NB4 (cell line): ENCODE measurements at regions not wholly inside any gene's neighbourhood (a gene's known extent, or its start where the extent isn't known, plus 50 kb on each side); places are given as distances from the start of the nearest gene placed in this dataset.
A peak's percentile ranks its signal among the peaks of the same experiment; 100 is the strongest.

ENCODE experiments used
- DNase-seq: peaks from one replicate; pipeline ENCODE4 v3.0.0; 2010; ENCODE audit warnings: low read depth
- H3K4me3 ChIP-seq: one replicate; pipeline ENCODE4 v1.5.1; 2011; ENCODE audit warnings: mild to moderate bottlenecking, low read depth, low read length, moderate library complexity
- MYC ChIP-seq: IDR thresholded peaks from 2 replicates; pipeline ENCODE4 v1.6.1; 2011; ENCODE audit warnings: low read depth, low read length
- POLR2A ChIP-seq: IDR thresholded peaks from 2 replicates; pipeline ENCODE4 v1.6.1; 2011; ENCODE audit warnings: mild to moderate bottlenecking; ENCODE audit not compliant: insufficient read length; ENCODE audit errors: extremely low read depth
- TF ChIP-seq, protein P1 (sequence below): IDR thresholded peaks from one replicate; pipeline ENCODE4 v1.5.1; 2012; ENCODE audit warnings: low read depth, low read length
- TF ChIP-seq, protein P2 (sequence below): IDR thresholded peaks from 2 replicates; pipeline ENCODE4 v1.6.1; 2011; ENCODE audit warnings: low read depth, low read length

DNA sequence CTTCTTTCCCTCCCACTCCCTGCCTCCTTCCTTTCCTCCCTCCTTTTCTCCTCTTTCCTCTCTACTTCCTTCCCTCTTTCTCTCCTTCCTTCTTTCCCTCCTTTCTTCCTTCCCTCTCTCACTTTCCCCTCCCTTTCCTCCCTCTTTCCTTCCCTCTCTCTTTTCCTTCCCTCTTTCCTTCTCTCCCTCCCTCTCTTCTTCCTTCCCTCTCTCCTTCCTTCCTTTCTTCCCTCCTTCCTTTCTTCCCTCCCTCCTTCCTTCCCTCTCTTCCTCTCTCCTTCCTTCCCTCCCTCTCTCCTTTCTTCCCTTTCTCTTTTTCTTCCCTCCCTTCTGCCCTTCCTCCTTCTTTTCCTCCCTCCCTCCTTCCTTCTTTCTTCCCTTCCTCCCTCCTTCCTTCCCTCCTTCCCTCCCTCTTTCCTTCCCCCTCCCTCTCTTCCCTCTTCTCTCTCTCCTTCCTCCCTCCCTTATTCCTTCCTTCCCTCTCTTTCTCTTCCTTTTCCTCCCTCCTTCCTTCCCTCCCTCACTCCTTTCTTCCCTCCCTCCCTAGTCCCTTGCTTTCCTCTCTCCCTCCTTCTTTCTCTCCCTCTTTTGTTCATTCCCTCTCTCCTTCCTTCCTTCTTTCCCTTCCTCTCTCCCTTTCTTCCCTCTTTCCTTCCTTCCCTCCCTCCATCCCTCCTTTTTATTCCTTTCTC is 443.9 kb downstream of the ZNF536 start:
- TF ChIP-seq, protein P1, sequence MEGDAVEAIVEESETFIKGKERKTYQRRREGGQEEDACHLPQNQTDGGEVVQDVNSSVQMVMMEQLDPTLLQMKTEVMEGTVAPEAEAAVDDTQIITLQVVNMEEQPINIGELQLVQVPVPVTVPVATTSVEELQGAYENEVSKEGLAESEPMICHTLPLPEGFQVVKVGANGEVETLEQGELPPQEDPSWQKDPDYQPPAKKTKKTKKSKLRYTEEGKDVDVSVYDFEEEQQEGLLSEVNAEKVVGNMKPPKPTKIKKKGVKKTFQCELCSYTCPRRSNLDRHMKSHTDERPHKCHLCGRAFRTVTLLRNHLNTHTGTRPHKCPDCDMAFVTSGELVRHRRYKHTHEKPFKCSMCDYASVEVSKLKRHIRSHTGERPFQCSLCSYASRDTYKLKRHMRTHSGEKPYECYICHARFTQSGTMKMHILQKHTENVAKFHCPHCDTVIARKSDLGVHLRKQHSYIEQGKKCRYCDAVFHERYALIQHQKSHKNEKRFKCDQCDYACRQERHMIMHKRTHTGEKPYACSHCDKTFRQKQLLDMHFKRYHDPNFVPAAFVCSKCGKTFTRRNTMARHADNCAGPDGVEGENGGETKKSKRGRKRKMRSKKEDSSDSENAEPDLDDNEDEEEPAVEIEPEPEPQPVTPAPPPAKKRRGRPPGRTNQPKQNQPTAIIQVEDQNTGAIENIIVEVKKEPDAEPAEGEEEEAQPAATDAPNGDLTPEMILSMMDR = no peak
- TF ChIP-seq, protein P2, sequence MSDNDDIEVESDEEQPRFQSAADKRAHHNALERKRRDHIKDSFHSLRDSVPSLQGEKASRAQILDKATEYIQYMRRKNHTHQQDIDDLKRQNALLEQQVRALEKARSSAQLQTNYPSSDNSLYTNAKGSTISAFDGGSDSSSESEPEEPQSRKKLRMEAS = no peak
- no peak for TF ChIP-seq POLR2A
- no peak for DNase-seq
- H3K4me3 ChIP-seq = no peak overlapping the region

DNA sequence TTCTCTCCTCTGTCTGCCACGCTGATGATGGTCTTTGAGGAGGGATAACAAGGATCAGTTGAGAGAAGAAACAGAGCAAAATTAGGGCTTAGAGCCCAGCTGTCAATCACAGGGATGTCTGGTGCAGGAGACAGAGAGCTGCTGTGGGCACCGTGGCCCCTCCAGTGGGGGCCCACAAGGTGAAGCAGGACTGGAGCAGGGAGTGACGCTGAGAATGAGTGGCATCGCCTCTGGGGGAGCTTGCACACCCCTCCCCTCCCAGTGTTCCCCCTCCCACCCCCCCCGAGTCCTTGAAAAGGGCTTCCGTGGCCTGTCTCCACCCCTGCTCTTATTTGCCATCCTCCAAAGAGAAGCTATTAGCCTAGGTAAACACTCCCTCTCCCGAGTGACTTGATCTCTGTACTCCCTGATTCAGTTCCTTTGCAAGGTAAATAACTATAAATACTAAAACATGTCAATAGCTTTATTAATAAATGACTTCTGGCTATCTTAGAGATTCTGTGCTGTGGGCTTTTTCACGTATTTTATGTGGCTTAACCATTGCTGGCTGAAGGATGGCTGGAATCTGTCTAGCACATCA is 440.0 kb downstream of the ZNF536 start:
- H3K4me3 ChIP-seq = no peak overlapping the region
- TF ChIP-seq MYC = no peak
- TF ChIP-seq, protein P1 = no peak
- no peak for DNase-seq

DNA sequence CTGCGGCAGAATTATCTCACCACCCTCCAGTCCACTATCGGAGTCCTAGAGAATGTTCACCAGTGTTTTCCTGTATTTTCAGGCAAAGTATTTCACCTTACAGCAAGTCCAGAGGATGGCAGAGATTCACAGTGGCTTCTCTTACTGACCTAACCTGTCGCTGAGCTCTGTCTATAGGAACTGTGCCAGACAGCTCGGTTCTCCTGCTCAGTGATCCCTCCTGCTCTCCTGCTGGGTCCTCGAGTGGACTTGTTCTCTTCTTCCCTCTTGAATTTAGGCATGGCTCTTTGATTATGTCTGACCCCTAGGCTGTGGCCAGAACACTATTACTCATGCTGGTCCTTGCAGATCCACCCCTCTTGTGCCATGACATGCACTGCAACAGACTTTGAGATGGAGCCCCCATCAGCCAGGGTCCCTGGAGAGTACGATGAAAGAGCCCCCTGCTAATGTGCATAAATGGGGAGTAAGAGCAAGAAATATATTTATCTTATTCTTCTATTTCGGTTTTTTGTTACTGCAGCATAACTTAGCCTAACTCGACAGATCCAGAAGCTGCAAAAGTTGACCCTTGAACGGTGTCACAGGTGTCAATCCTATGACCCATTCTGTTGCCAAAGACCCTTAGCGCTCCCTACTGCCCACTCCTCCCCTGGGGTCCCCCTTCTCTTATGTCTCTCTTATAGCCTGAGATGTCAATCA is 439.4 kb downstream of the ZNF536 start:
- no peak overlapping the region for H3K4me3 ChIP-seq
- TF ChIP-seq MYC = no peak
- no peak for TF ChIP-seq POLR2A
- TF ChIP-seq, protein P2 = no peak
- TF ChIP-seq, protein P1 = no peak
- no peak for DNase-seq

DNA sequence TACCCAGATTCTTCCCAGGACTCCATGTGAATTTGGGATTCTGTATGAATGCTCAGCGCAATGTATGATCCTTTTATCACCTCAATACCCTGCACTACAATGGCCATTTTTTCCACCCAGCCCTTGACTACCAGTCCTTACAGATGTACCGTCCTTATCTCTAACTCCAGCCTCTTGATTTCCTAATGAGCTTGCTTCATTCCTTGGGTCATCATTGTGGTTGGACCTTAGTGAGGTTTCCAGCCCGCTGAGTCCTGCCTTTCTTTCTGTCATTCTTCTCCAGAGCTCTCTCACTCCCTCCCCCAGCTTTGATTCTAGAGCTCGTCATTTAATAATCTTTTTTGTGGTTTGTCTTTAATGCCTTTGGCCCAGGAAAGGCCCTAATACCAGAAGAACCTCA is 438.5 kb downstream of the ZNF536 start:
- TF ChIP-seq, protein P2 = no peak
- TF ChIP-seq, protein P1 = no peak
- TF ChIP-seq POLR2A (no peak), MYC (no peak)
- no peak overlapping the region for H3K4me3 ChIP-seq

DNA sequence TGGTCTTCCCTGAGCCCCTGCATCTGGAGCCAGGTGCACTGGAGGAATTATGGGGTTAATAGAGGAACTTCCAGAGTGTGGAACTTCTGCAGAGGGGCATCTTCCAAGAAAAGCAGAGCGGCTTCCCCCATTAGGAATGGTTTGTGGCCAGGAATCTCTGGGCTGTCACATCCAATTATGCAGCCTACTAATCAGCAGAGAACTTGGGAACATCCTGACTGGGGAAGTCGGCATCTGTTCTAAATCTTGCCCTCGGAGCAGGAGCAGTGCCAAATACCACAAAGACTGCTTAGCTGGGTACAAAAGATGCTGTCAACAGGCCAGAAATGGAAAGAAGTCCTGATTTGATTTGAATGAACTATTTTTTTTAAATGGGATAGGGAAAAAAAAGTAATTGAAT is 435.1 kb downstream of the ZNF536 start:
- H3K4me3 ChIP-seq = no peak overlapping the region
- DNase-seq = no peak
- TF ChIP-seq POLR2A (no peak), MYC (no peak)
- TF ChIP-seq, protein P1 = no peak
- TF ChIP-seq, protein P2 = no peak

More for the DNA sequence above, 438.5 kb downstream of the ZNF536 start:
- peak; percentile 4 for DNase-seq
